ENCODE measurements at regions not wholly inside any gene's neighbourhood (a gene's known extent, or its start where the extent isn't known, plus 50 kb on each side); places are given as distances from the start of the nearest gene placed in this dataset.

DNA sequence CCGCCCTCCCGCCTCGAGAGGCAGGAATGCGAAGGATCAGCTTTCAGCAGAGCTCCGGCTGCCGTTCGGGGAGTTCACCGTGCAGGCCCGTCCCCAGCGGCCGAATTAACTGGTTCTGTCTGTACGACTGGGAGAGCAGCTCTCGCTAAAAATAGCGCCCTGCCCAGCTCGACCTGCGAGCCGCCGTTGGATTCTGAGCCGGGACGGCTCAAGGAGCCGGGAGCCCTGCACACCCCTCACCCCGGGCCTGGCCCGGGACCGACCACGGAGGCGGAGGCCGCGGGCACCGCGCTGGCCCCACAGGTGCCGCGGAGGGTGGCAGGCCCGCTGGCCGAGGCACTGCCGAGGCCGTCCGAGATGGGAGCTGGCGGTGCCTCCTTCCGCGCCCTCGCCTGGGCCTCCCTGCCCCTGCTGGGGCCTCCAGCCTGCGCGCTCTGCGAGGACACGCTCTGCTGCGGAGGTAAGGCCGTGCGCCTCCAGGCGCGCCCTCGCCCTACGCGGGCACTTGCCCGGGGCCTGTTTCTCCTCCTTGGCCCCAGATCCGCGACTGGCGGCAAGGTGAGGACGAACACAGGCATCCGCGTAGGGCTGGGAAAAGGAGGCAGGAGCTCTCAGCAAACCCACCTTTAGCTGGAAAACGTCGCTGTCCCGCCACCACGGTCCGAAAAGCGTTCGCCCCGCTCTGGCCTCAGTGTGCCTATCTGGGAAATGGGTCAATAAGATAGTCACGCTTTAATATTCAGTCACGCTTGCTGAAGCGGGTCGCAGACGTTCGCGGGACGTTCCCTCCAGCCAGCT is 53.1 kb upstream of the DAB2IP start:
- TF ChIP-seq JUNB (IDR thresholded peaks at IDR 0.05), result no peak
- TF ChIP-seq ZBED1 (IDR thresholded peaks at IDR 0.05; ENCODE audit: borderline replicate concordance), result no peak
- no peak for TF ChIP-seq NR2F1 (conservative IDR thresholded peaks at IDR 0.05)
- Histone ChIP-seq H2AFZ (ENCODE audit: control insufficient read depth, low read depth, low read length) (no peak overlapping the region), H3K9me3 (replicated peaks; ENCODE audit: control insufficient read depth, insufficient read depth, low read length) (peaks cover 2% of the 10 kb centered on the region; the same call in 2 of the 3 replicates), H3K9ac (ENCODE audit: control insufficient read depth, insufficient read depth, low read length) (no peak overlapping the region), H4K20me1 (ENCODE audit: control insufficient read depth, insufficient read depth) (no peaks in the 10 kb centered on the region), H3K4me2 (ENCODE audit: control insufficient read depth, insufficient read depth) (no peak overlapping the region), H3K27ac (ENCODE audit: control insufficient read depth, insufficient read depth) (no peak overlapping the region), H3K4me3 (no peak overlapping the region), H3K4me1 (ENCODE audit: control insufficient read depth, insufficient read depth, low read length) (no peaks in the 10 kb centered on the region), H3K79me2 (ENCODE audit: control insufficient read depth, insufficient read depth, low read length) (no peaks in the 10 kb centered on the region), H3K27me3 (replicated peaks in 1 of 2; ENCODE audit: control insufficient read depth in 2 of 2, insufficient read depth in 2 of 2, low read length in 1 of 2) (peaks cover 6 to 10% of the 10 kb centered on the region in 2 experiments; a peak in 3 of 4 replicates), H3K36me3 (ENCODE audit: control insufficient read depth in 2 of 2, insufficient read depth in 2 of 2, low read length in 1 of 2) (no peaks in the 10 kb centered on the region)
- no peak for FAIRE-seq
- ChIA-PET CTCF (no interaction called here), RAD21 (ENCODE audit: unreplicated experiment) (no interaction called here), POLR2A (no interaction called here), SMC1A (ENCODE audit: uncharacterized antibody, unreplicated experiment) (no interaction called here)
- intact Hi-C loops (cut with micrococcal nuclease; ENCODE audit: unreplicated experiment), result no loop called here
- DNase-seq (ENCODE audit: low read depth, low spot score), result no peak
- no peak for ATAC-seq
- 72% methylated on average over 76 of the region's 76 CpGs for WGBS (ENCODE audit: insufficient coverage, insufficient replicate concordance, low lambda C conversion rate, missing lambda C conversion rate)
- no TSS peak for BruUV-seq (replicated peaks)
- in situ Hi-C loops (cut with MboI), result no loop called here

DNA sequence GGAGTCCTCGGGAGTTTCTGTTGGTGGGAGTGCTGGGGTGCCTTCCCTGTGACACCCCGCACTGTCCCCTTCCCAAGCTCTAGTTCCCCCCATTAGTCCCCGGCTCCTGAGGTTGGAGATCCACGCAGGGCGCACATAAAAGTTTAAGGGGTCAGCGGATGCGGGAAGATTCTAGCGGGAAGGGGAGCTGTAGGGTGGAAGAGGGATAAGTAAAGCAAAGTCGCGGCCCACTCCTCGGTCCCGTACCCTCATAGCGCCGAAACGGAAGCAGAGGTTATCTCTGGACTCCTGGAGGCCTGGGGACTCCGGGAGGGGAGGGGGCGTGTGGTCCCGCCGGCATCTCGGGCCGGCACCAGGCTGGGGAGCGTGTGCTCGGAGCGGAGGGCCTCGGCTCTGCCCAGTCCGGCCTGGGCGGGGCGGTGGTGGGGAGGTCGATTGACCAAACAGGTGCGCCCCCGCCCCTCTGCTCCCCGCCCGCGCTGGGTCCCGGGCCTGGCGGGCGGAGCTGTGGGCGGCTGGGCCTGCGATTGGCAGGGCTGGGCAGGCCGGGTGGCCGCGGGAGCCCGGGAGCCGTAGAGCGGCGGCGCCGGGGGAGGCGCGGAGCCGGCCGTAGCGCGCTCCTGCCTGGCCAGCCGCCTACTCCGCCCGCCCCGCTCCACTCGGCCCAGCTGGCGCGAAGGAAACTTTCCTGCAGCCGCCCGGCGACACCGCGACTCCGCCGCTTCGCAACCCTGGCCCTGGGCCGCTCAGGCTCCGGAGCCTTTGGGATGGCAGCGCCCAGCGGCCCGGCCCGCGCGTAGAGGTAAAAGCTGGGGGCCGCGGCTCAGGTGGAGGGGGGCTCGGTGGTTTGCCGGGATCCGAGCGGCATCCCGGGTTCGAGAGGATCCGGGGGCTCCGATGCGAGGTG is 52.2 kb upstream of the DAB2IP start:
- ChIA-PET POLR2A (no interaction called here), RAD21 (ENCODE audit: unreplicated experiment) (no interaction called here), CTCF (no interaction called here), SMC1A (ENCODE audit: uncharacterized antibody, unreplicated experiment) (no interaction called here)
- Histone ChIP-seq H3K9ac (ENCODE audit: control insufficient read depth, insufficient read depth, low read length) (no peak overlapping the region), H3K9me3 (replicated peaks; ENCODE audit: control insufficient read depth, insufficient read depth, low read length) (peaks cover 2% of the 10 kb centered on the region; the same call in 2 of the 3 replicates), H3K79me2 (ENCODE audit: control insufficient read depth, insufficient read depth, low read length) (no peaks in the 10 kb centered on the region), H3K4me2 (ENCODE audit: control insufficient read depth, insufficient read depth) (no peak overlapping the region), H2AFZ (ENCODE audit: control insufficient read depth, low read depth, low read length) (no peak overlapping the region), H3K36me3 (ENCODE audit: control insufficient read depth in 2 of 2, insufficient read depth in 2 of 2, low read length in 1 of 2) (no peaks in the 10 kb centered on the region), H3K4me3 (no peak overlapping the region), H4K20me1 (ENCODE audit: control insufficient read depth, insufficient read depth) (no peaks in the 10 kb centered on the region), H3K27me3 (replicated peaks in 1 of 2; ENCODE audit: control insufficient read depth in 2 of 2, insufficient read depth in 2 of 2, low read length in 1 of 2) (peaks cover 6 to 10% of the 10 kb centered on the region in 2 experiments; a peak in 3 of 4 replicates), H3K4me1 (ENCODE audit: control insufficient read depth, insufficient read depth, low read length) (no peaks in the 10 kb centered on the region), H3K27ac (ENCODE audit: control insufficient read depth, insufficient read depth) (no peak overlapping the region)
- no peak for ATAC-seq
- no TSS peak for BruUV-seq (replicated peaks)
- no peak for DNase-seq (ENCODE audit: low read depth, low spot score)
- FAIRE-seq, result no peak
- in situ Hi-C loops (cut with MboI) (no loop called here), intact Hi-C loops (cut with micrococcal nuclease; ENCODE audit: unreplicated experiment) (no loop called here)
- WGBS (ENCODE audit: insufficient coverage, insufficient replicate concordance, low lambda C conversion rate, missing lambda C conversion rate), result 13% methylated on average over 40 of the region's 88 CpGs
- TF ChIP-seq RCOR1 (conservative IDR thresholded peaks at IDR 0.05; ENCODE audit: low read depth, low read length) (no peak), EED (IDR thresholded peaks at IDR 0.05; ENCODE audit: low read depth) (no peak), POLR2AphosphoS5 (IDR thresholded peaks at IDR 0.05; ENCODE audit: low read length) (no peak), ZNF217 (IDR thresholded peaks at IDR 0.05) (no peak), TBL1XR1 (IDR thresholded peaks at IDR 0.05; ENCODE audit: low read depth, low read length) (no peak), CREB1 (IDR thresholded peaks at IDR 0.05; ENCODE audit: low read depth) (no peak), HCFC1 (IDR thresholded peaks at IDR 0.05; ENCODE audit: low read length) (no peak), NR2C1 (IDR thresholded peaks at IDR 0.05) (no peak), TCF12 (IDR thresholded peaks at IDR 0.05; ENCODE audit: low read depth, low read length) (no peak)
- TF ChIP-seq, protein P1, sequence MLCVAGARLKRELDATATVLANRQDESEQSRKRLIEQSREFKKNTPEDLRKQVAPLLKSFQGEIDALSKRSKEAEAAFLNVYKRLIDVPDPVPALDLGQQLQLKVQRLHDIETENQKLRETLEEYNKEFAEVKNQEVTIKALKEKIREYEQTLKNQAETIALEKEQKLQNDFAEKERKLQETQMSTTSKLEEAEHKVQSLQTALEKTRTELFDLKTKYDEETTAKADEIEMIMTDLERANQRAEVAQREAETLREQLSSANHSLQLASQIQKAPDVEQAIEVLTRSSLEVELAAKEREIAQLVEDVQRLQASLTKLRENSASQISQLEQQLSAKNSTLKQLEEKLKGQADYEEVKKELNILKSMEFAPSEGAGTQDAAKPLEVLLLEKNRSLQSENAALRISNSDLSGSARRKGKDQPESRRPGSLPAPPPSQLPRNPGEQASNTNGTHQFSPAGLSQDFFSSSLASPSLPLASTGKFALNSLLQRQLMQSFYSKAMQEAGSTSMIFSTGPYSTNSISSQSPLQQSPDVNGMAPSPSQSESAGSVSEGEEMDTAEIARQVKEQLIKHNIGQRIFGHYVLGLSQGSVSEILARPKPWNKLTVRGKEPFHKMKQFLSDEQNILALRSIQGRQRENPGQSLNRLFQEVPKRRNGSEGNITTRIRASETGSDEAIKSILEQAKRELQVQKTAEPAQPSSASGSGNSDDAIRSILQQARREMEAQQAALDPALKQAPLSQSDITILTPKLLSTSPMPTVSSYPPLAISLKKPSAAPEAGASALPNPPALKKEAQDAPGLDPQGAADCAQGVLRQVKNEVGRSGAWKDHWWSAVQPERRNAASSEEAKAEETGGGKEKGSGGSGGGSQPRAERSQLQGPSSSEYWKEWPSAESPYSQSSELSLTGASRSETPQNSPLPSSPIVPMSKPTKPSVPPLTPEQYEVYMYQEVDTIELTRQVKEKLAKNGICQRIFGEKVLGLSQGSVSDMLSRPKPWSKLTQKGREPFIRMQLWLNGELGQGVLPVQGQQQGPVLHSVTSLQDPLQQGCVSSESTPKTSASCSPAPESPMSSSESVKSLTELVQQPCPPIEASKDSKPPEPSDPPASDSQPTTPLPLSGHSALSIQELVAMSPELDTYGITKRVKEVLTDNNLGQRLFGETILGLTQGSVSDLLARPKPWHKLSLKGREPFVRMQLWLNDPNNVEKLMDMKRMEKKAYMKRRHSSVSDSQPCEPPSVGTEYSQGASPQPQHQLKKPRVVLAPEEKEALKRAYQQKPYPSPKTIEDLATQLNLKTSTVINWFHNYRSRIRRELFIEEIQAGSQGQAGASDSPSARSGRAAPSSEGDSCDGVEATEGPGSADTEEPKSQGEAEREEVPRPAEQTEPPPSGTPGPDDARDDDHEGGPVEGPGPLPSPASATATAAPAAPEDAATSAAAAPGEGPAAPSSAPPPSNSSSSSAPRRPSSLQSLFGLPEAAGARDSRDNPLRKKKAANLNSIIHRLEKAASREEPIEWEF (IDR thresholded peaks at IDR 0.05; ENCODE audit: insufficient replicate concordance, low read depth, low read length), result no peak
